SKM-1 treated with dmso at 0.1 percent for 144 hours (cell line): ENCODE measurements at regions not wholly inside any gene's neighbourhood (a gene's known extent, or its start where the extent isn't known, plus 50 kb on each side); places are given as distances from the start of the nearest gene placed in this dataset.

Source experiments
- DNase-seq: peaks from one replicate; lab custom pipeline; 2025; ENCODE audit not compliant: unreplicated experiment; lab: John Stamatoyannopoulos, UW

DNA sequence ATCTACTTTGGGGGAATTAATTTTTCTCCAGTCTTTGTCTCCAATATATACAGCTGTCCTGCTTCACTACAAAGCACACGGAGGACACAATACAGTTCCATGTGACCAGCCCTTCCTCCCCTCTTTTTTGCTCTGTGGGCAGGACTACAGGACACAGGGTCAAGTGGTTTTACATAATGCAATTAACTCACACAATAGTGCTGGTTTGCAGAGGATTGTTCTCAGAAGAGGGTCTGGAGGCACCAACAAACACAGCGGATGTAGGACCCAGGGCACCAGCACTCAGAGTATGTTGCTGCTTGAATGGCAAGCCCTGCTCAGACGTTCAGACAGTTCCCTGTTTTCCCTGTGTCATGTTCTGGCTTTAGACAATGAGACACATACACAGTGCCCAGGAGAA lies 52.0 kb upstream of the NPTX2 start:
- DNase-seq, result no peak

- no peak for DNase-seq
Measured at GRCh38 chr7:98562871-98563495, 54.1 kb upstream of the NPTX2 start.

DNA sequence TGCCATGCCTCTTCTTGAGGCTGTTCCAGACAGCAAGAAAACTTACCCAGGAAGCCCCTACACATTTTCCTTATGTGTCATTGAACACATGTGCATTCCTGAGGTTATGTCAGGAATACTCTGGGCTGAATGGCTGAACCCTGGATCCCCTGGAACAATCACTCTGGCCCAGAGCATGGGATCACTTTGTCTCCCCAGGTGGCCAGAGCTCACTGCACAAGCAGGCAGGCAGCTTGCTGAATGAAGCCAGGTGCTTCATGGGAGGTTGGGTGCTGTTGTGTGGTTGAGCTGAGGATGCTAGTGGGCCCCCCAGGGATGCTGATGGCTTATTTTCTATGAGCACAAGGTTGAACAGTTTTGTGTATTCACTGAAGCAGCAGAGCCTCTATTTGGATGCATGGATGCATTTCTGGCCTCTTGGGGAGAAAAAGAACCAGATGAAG lies 54.7 kb upstream of the NPTX2 start:
- no peak for DNase-seq

DNA sequence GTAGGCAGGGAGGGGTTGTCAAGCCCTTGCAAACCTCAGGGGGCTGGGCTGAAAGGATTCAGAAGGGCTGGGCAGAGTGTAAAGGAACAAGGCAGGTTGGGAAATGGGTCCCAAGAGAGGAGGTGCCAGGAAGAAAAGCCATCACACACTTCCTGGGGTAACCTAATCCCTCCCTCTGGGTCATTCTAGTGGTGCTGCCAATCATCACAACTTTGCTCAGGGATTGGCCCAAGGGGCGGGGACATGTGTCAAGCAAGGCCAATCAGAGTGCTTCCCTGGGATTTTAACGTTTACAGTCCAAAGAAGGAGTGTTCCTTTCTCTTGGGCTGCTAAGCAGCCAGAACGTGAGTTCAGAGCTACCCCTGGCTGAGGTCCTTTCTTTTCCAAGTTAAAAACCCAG lies 57.1 kb upstream of the NPTX2 start:
- DNase-seq, result no peak

DNA sequence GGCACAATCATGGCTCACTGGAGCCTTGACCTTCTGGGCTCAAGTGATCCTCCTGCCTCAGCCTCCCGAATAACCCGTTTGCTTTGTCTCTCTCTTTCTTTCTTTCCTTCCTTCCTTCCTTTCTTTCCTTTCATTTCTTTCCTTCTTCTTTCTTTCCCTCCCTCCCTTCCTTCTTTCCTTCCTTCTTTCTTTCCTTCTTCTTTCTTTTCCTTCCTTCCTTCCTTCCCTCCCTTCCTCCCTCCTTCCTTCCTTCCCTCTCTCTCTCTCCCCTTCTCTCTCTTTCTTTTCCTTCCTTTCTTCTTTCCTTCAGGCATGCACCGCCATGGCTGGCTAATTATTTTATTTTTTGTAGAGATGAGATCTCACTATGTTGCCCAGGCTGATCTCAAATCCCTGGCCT lies 57.9 kb upstream of the NPTX2 start:
- no peak for DNase-seq

DNA sequence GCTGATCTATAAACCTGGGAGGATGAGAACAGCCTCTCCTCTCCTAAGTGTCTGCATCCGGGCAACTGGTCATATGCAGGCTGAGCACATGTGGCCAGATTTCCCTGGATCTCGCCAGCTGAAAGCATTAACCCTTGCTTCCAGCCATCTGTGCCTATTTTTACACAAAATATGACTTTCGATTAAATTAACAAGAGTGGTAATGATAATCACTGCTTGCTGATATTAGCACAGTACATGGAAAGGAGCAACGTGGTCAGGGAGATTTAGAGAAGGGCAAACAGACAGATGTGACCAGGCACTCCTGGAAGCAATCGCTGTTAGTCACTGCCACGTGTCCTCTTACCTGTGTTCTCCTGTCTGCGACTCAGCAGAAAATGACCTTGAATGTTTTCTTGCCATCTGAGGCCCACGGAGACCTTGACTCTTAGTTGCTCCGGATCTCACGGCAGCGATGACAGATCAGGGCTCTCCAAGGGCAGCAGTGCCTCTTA lies 59.5 kb upstream of the NPTX2 start:
- no peak for DNase-seq

GRCh38 chr7:98556288-98556687 lies 60.8 kb upstream of the NPTX2 start:
- no peak for DNase-seq

- DNase-seq, result no peak
Measured at GRCh38 chr7:98555403-98555802, 61.7 kb upstream of the NPTX2 start.

GRCh38 chr7:98553666-98554065 lies 63.4 kb upstream of the NPTX2 start:
- no peak for DNase-seq

DNA sequence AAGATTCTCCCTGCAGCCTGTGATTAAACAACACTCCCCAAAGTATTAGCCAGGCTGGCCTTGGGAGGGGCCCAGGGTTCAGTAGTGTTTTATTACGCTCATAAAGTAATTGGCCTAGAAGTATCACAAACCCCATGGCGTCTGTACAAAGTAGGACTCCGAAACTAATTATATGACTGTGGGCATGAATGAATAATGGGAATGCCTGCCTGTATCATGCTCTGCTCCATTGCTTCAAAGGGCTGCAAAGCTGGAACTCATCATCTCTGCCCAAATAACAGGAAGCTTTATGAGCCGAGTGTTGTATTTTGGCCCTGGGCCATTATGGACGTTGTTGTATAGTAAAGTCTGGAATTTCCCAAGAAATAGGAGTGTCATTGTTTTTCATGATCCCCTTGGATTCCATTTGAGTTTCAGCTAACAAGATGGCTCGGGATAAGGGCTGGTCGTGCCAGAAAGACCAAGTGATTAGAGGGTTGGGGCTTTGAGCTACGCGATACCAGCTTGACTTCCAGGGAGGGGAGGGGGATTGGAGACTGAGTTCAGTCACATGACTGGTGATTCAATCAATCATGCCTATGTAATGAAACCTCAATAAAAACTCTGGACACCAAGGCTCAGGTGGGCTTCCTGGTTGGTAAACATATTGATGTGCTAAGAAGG lies 65.3 kb upstream of the NPTX2 start:
- no peak for DNase-seq

DNA sequence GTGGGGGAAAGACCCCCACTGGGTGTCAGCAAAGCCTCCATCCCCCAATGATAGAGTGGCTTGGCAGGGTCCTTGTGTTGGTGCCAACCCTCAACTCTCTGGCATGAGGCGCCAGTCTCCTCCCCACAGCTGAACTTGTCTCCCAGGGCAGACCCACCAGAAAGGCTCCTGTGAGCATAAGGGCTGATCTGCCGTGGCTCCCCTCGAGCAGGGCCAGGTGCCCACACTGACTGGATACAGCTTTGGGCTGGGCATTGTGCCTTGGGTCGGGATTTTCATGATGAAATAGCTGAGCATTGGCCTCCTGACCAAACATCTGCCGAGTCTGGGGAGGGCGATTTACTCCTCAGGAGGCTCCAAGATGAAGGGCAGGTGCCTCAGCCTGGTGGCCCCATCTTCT lies 68.1 kb upstream of the NPTX2 start:
- no peak for DNase-seq

GRCh38 chr7:98548370-98548769 lies 68.7 kb upstream of the NPTX2 start:
- DNase-seq, result no peak

GRCh38 chr7:98541101-98541500 lies 76.0 kb upstream of the NPTX2 start:
- DNase-seq, result no peak

- no peak for DNase-seq
Measured at GRCh38 chr7:98539865-98540264, 77.2 kb upstream of the NPTX2 start.

- no peak for DNase-seq
Measured at GRCh38 chr7:98536803-98537202, 80.3 kb upstream of the NPTX2 start.

GRCh38 chr7:98534493-98534892 lies 82.6 kb upstream of the NPTX2 start:
- no peak for DNase-seq

- DNase-seq, result no peak
Measured at GRCh38 chr7:98531717-98532116, 85.4 kb upstream of the NPTX2 start.

GRCh38 chr7:98528079-98528478 lies 89.0 kb upstream of the NPTX2 start:
- no peak for DNase-seq

GRCh38 chr7:98526059-98526458 lies 91.0 kb upstream of the NPTX2 start:
- no peak for DNase-seq

- no peak for DNase-seq
Measured at GRCh38 chr7:98521089-98521692, 95.9 kb upstream of the NPTX2 start.

GRCh38 chr7:98520356-98520951 lies 96.6 kb upstream of the NPTX2 start:
- DNase-seq, result no peak
